ENCODE measurements at regions not wholly inside any gene's neighbourhood (a gene's known extent, or its start where the extent isn't known, plus 50 kb on each side); places are given as distances from the start of the nearest gene placed in this dataset.

DNA sequence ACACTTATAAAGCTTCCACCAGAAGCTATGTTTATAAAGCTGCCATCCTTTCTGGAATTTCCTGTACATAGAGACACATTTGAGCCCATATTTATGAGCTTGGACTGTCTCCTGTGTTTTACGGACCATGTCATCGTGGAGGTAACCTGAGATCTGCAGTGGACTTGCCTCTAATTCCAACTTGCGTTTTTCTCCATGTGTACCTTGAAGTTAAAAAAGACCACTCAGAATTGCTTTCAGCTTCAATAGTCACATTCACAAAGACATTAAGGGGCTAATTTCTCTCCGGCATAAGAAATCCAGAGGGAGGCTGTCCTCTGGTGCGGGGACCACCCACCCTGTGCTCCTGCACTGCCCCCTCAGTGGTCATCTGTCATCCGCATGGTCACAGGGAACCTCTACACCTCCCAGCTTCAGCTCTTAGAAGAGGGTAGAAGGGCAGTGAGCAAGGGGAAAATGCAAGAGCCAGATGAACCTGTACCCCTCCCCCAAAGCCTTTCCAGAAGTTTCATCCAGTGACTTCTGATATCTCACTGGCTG is 521.4 kb upstream of the CAMK1G start:
- Histone ChIP-seq H3K4me1 (ENCODE audit: control insufficient read depth, insufficient read depth, low read length) (peaks cover 1% of the 10 kb centered on the region; the same call in 1 of the 2 replicates), H3K27ac (ENCODE audit: low read length) (no peak overlapping the region), H3K27me3 (ENCODE audit: control insufficient read depth, insufficient read depth, low read length) (no peaks in the 10 kb centered on the region), H3K4me3 (ENCODE audit: low read length) (no peak overlapping the region), H3K36me3 (ENCODE audit: control insufficient read depth, insufficient read depth, low read length) (no peaks in the 10 kb centered on the region), H3K9me3 (ENCODE audit: control insufficient read depth, insufficient read depth, low read length) (no peaks in the 10 kb centered on the region)
- WGBS (ENCODE audit: insufficient coverage, insufficient read length), result no CpG with 5 or more reads among the region's 6 CpGs
- no peak for DNase-seq (ENCODE audit: low read depth, low spot score)

DNA sequence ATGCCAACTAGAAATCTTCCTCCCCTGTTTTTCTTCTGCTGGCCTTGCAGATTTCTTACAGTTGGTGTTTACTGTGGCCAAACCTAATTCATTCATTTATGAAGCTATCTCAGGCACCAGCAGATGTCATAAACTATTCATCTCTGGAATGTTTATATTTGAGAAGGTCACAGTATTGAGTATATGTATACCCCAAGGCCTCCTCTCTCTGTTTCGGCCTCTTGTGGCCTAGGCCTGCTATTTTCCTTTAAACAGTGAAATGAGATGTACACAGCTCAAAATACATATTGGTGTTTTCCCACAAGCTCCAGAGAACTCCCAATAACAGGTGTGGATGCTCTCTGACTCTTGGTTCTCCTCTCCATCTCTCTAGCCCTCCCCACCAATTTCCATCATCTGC is 520.7 kb upstream of the CAMK1G start:
- H3K9me3 ChIP-seq (ENCODE audit: control insufficient read depth, insufficient read depth, low read length), result no peaks in the 10 kb centered on the region
- WGBS (ENCODE audit: insufficient coverage, insufficient read length), result no CpG with 5 or more reads among the region's 1 CpG
- H3K27me3 ChIP-seq (ENCODE audit: control insufficient read depth, insufficient read depth, low read length), result no peaks in the 10 kb centered on the region
- H3K4me3 ChIP-seq (ENCODE audit: low read length), result no peak overlapping the region
- H3K27ac ChIP-seq (ENCODE audit: low read length), result no peak overlapping the region
- no peak for DNase-seq (ENCODE audit: low read depth, low spot score)
- no peaks in the 10 kb centered on the region for H3K36me3 ChIP-seq (ENCODE audit: control insufficient read depth, insufficient read depth, low read length)
- peaks cover 1% of the 10 kb centered on the region; the same call in 1 of the 2 replicates for H3K4me1 ChIP-seq (ENCODE audit: control insufficient read depth, insufficient read depth, low read length)

DNA sequence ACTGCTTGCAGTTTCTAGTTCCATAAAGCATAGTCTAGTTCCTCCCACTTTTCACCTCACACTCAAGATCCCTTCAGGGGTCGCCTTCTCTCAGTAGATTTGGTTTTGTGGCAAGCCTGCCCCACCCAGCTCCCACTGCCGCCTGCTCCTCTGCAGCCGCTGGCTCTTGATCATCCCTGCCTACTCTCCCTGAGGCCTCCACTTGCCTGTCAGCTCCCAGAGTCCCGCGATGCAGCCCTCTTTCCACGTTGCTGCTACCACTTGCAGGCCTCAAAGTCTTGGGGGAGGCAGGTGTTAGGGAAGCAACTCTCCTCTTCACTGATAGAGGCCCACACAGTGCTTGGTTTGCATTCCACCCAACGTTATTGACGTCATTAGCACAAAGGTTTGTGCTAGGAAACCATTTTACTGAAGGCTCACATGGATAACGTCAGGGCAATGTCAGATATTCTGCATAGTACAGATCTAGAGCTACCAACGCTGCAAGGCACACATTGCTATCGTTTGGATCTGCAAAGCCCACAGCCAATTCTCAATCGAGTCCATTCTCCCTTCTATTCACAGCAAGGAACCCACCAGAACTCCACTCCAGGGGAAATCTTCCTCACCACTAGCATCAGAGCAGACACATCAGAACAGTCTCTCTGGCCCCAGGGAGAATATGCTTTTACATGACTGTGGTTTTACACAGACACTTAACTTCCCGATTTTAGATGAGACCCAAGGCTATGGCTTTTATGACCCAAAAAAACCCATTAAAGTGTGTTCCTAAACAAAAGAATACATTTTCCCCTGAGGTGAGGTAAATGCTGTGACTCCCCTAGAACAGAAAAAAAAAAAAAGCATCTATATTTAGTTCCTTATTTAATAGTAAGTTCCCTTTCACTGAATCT is 519.5 kb upstream of the CAMK1G start:
- H3K4me3 ChIP-seq (ENCODE audit: low read length), result no peak overlapping the region
- H3K4me1 ChIP-seq (ENCODE audit: control insufficient read depth, insufficient read depth, low read length), result peaks cover 1% of the 10 kb centered on the region; the same call in 1 of the 2 replicates
- H3K36me3 ChIP-seq (ENCODE audit: control insufficient read depth, insufficient read depth, low read length), result no peaks in the 10 kb centered on the region
- no CpG with 5 or more reads among the region's 13 CpGs for WGBS (ENCODE audit: insufficient coverage, insufficient read length)
- H3K27ac ChIP-seq (ENCODE audit: low read length), result no peak overlapping the region
- DNase-seq (ENCODE audit: low read depth, low spot score), result no peak
- no peaks in the 10 kb centered on the region for H3K9me3 ChIP-seq (ENCODE audit: control insufficient read depth, insufficient read depth, low read length)
- no peaks in the 10 kb centered on the region for H3K27me3 ChIP-seq (ENCODE audit: control insufficient read depth, insufficient read depth, low read length)

DNA sequence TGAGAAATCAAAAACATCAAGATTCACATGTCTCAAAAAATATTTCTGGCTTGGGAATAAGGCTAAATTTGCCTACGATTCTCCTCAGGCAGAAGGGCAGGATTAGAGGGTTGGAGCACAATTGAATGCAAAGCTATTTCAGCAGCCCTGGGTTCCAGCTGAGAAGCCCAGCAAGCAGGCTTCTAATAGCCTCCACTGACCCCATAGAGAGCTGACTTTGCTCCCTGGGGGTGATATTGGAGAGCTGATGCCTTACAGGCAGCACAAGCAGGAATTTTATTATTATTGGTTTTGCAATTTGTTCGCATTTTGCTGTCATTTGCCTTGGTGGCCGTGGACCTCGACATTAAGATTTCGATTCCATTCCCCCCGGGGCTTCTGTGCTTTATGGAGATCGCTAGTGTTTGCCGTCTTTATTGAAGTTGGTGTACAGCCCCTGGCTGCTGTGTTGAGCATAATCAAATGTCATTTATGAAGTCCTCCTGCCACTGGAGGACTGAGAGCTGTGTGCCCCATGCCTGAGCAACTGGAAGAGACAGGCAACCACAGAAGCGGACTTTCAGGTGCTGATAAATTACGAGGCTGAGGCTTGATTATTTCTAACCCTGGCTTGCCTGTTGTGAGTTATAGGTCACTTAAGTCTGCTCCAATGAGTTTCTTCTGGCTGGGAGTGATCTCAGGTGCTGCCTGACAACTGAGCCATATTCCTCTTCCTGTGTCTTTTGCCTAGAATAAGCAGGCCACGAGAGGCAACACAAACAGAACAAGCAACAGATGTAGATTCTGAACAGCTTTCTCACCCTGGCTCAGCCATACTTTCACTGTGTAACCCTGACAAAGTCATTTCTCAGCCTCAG is 518.4 kb upstream of the CAMK1G start:
- no peak for DNase-seq (ENCODE audit: low read depth, low spot score)
- Histone ChIP-seq H3K9me3 (ENCODE audit: control insufficient read depth, insufficient read depth, low read length) (no peaks in the 10 kb centered on the region), H3K36me3 (ENCODE audit: control insufficient read depth, insufficient read depth, low read length) (no peaks in the 10 kb centered on the region), H3K4me1 (ENCODE audit: control insufficient read depth, insufficient read depth, low read length) (peaks cover 1% of the 10 kb centered on the region; the same call in 1 of the 2 replicates), H3K27me3 (ENCODE audit: control insufficient read depth, insufficient read depth, low read length) (no peaks in the 10 kb centered on the region), H3K4me3 (ENCODE audit: low read length) (no peak overlapping the region), H3K27ac (ENCODE audit: low read length) (no peak overlapping the region)
- no CpG with 5 or more reads among the region's 11 CpGs for WGBS (ENCODE audit: insufficient coverage, insufficient read length)

DNA sequence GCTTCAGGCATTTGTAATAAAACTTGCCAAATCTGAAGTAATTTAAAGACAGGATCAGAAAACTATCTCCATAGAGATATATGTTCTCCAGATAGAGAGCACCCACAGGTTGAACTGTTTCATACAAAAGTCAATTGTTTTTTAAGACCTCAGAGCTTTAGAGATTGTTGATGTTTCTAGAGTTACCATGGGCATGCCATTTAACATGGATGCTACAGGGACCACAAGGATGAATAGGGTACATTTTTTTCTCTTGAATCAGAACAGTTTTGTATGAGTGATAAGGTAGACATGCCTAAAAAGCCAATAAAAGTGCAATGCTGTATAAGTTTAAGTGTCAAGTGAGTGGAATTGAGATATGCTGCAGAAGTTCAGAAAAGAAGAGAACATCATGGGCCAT is 511.0 kb upstream of the CAMK1G start:
- H3K27ac ChIP-seq (ENCODE audit: low read length), result no peak overlapping the region
- no peaks in the 10 kb centered on the region for H3K9me3 ChIP-seq (ENCODE audit: control insufficient read depth, insufficient read depth, low read length)
- H3K4me3 ChIP-seq (ENCODE audit: low read length), result no peak overlapping the region
- H3K27me3 ChIP-seq (ENCODE audit: control insufficient read depth, insufficient read depth, low read length), result no peaks in the 10 kb centered on the region
- no peak for DNase-seq (ENCODE audit: low read depth, low spot score)
- no peaks in the 10 kb centered on the region for H3K36me3 ChIP-seq (ENCODE audit: control insufficient read depth, insufficient read depth, low read length)
- 0 out of 2 replicates have a peak, but pooled peaks cover 1% of the 10 kb centered on the region for H3K4me1 ChIP-seq (ENCODE audit: control insufficient read depth, insufficient read depth, low read length)

DNA sequence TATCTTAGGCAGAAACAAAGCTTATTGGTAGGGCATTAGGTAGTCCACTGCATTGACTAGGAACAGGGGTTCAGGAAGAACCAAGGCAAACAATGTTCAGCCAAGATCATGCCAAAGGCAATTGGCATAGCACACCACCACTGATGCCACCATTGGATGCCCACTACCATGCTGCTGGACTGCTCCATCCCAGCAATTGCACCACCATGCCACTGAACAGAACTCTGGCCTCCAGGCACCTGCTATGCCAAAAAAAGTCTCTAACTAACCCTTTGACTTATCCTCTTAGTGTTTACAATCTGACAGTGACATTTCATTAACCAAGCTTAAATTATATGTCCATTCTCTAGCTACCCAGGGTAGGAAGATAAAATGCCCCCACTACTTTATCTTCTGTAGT is 509.6 kb upstream of the CAMK1G start:
- no peaks in the 10 kb centered on the region for H3K9me3 ChIP-seq (ENCODE audit: control insufficient read depth, insufficient read depth, low read length)
- no peak overlapping the region for H3K27ac ChIP-seq (ENCODE audit: low read length)
- H3K4me3 ChIP-seq (ENCODE audit: low read length), result no peak overlapping the region
- H3K36me3 ChIP-seq (ENCODE audit: control insufficient read depth, insufficient read depth, low read length), result no peaks in the 10 kb centered on the region
- H3K4me1 ChIP-seq (ENCODE audit: control insufficient read depth, insufficient read depth, low read length), result 0 out of 2 replicates have a peak, but pooled peaks cover 1% of the 10 kb centered on the region
- no peak for DNase-seq (ENCODE audit: low read depth, low spot score)
- no peaks in the 10 kb centered on the region for H3K27me3 ChIP-seq (ENCODE audit: control insufficient read depth, insufficient read depth, low read length)

DNA sequence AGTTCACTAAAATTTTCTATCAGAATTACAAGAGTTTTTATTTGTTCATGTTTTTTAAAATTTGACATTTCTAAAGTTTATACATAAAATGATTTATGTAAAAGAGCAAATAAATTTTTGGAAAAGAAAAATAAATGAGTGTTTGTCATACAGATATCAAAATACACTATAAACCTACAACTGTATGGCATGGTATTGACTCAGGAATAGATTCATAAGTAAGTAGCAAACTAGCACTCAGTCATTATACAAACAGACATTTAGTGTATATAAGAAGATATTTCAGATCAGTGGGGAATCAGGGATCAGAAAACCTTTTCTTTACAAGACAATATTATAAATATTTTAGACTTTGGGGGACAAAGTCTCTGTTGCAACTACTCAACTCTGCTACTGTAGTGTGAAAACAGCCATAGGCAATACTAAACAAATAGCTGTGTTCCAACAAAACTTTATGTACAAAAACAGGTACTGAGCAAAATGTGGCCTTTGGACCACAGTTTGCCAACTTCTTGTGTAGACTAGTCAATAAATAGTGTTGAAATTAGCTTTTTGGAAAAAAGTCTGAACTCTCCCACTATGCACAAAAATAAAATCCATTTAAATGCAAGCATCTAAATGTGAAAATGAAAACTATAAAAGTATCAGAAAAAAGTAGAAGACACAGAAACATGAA is 508.8 kb upstream of the CAMK1G start:
- Histone ChIP-seq H3K4me3 (ENCODE audit: low read length) (no peak overlapping the region), H3K36me3 (ENCODE audit: control insufficient read depth, insufficient read depth, low read length) (no peaks in the 10 kb centered on the region), H3K27ac (ENCODE audit: low read length) (no peak overlapping the region), H3K4me1 (ENCODE audit: control insufficient read depth, insufficient read depth, low read length) (0 out of 2 replicates have a peak, but pooled peaks cover 1% of the 10 kb centered on the region), H3K9me3 (ENCODE audit: control insufficient read depth, insufficient read depth, low read length) (no peaks in the 10 kb centered on the region), H3K27me3 (ENCODE audit: control insufficient read depth, insufficient read depth, low read length) (no peaks in the 10 kb centered on the region)
- no peak for DNase-seq (ENCODE audit: low read depth, low spot score)

DNA sequence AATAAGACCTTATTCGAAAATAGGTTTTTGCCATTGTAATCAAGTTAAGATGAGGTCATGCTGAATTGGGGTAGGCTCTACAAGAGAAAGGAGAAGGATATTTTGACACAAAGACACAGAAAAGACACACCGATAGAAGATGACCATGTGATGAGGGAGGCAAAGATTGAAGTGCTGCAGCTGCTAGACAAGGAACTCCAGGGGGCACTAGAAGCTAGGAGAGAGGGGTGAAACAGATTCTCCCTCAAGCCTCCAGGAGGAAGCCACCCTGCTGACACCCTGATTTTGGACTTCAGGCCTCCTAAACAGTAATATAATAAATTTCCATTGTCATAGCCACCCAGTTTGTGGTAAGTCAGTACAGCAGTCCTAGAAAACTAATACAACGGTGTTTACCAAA is 506.8 kb upstream of the CAMK1G start:
- Histone ChIP-seq H3K36me3 (ENCODE audit: control insufficient read depth, insufficient read depth, low read length) (no peaks in the 10 kb centered on the region), H3K9me3 (ENCODE audit: control insufficient read depth, insufficient read depth, low read length) (no peaks in the 10 kb centered on the region), H3K4me1 (ENCODE audit: control insufficient read depth, insufficient read depth, low read length) (0 out of 2 replicates have a peak, but pooled peaks cover 1% of the 10 kb centered on the region), H3K27ac (ENCODE audit: low read length) (no peak overlapping the region), H3K27me3 (ENCODE audit: control insufficient read depth, insufficient read depth, low read length) (no peaks in the 10 kb centered on the region), H3K4me3 (ENCODE audit: low read length) (no peak overlapping the region)
- no peak for DNase-seq (ENCODE audit: low read depth, low spot score)
- WGBS (ENCODE audit: insufficient coverage, insufficient read length), result no CpG with 5 or more reads among the region's 3 CpGs

DNA sequence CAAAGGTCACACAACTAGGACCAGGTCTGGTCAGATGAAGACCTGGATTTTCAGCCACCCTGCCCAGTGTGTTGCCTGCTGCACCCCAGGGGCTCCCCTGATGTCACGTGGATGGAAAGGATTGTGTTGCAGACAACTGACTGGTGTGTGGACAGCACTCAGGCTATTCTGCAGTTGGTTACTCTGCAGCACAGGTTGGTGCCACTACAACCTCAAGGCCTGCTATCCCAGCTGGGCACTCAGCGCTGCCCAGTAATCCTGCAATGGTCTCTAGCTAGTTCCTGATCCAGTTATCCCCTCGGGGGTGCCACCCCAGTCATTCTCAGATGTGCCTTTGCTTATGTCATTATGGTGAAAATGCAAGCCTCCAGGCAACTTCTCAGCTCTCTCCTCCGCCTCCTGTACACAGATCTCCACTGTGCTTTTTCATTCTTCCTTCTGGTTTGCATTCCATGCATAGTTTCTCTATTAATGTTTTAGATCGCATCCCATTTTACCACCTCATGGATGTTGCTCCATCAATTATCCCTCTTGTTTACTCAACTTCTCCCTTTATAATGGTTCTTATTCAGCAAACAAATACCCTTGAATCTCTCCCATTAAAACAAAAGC is 503.2 kb upstream of the CAMK1G start:
- DNase-seq (ENCODE audit: low read depth, low spot score), result no peak
- no peak overlapping the region for H3K27ac ChIP-seq (ENCODE audit: low read length)
- H3K4me3 ChIP-seq (ENCODE audit: low read length), result no peak overlapping the region
- H3K4me1 ChIP-seq (ENCODE audit: control insufficient read depth, insufficient read depth, low read length), result no peaks in the 10 kb centered on the region
- WGBS (ENCODE audit: insufficient coverage, insufficient read length), result no CpG with 5 or more reads among the region's 5 CpGs
- no peaks in the 10 kb centered on the region for H3K9me3 ChIP-seq (ENCODE audit: control insufficient read depth, insufficient read depth, low read length)
- no peaks in the 10 kb centered on the region for H3K27me3 ChIP-seq (ENCODE audit: control insufficient read depth, insufficient read depth, low read length)
- no peaks in the 10 kb centered on the region for H3K36me3 ChIP-seq (ENCODE audit: control insufficient read depth, insufficient read depth, low read length)
